H9 (cell line): ENCODE measurements at regions not wholly inside any gene's neighbourhood (a gene's known extent, or its start where the extent isn't known, plus 50 kb on each side); places are given as distances from the start of the nearest gene placed in this dataset.

Source experiments
- DNase-seq: peaks from one replicate; pipeline ENCODE4 v3.0.0-alpha.2; 2017
- H2AFZ ChIP-seq: one replicate; pipeline ENCODE4 v1.6.1; 2013; ENCODE audit warnings: mild to moderate bottlenecking, low read length, control low read depth, moderate library complexity
- H2AK5ac ChIP-seq: 2 replicates; pipeline ENCODE4 v1.6.1; 2013; ENCODE audit warnings: low read length, control low read depth, mixed read lengths; ENCODE audit not compliant: insufficient read length
- H2BK120ac ChIP-seq: one replicate; pipeline ENCODE4 v1.6.1; 2013; ENCODE audit warnings: low read depth, mild to moderate bottlenecking, low read length, control low read depth, inconsistent platforms; ENCODE audit not compliant: poor library complexity, severe bottlenecking
- H2BK12ac ChIP-seq: 2 replicates; pipeline ENCODE4 v1.6.1; 2013; ENCODE audit warnings: low read length, control low read depth, mixed read lengths, low read depth; ENCODE audit not compliant: insufficient read length
- H2BK15ac ChIP-seq: 2 replicates; pipeline ENCODE4 v1.6.1; 2013; ENCODE audit warnings: low read depth, low read length, control low read depth
- H2BK20ac ChIP-seq: one replicate; pipeline ENCODE4 v1.6.1; 2013; ENCODE audit warnings: low read depth, mild to moderate bottlenecking, low read length, control low read depth, inconsistent platforms; ENCODE audit not compliant: poor library complexity, severe bottlenecking
- H2BK5ac ChIP-seq: 2 replicates; pipeline ENCODE4 v1.6.1; 2013; ENCODE audit warnings: low read length, control low read depth, mixed read lengths; ENCODE audit not compliant: insufficient read length
- H3K14ac ChIP-seq: 2 replicates; pipeline ENCODE4 v1.6.1; 2013; ENCODE audit warnings: low read length, control low read depth; ENCODE audit not compliant: insufficient read depth
- H3K18ac ChIP-seq: 2 replicates; pipeline ENCODE4 v1.6.1; 2013; ENCODE audit warnings: low read depth, mild to moderate bottlenecking, mixed read lengths, low read length, control low read depth; ENCODE audit not compliant: insufficient read length
- H3K23ac ChIP-seq: 2 replicates; pipeline ENCODE4 v1.6.1; 2013; ENCODE audit warnings: low read length, control low read depth, mixed read lengths, low read depth; ENCODE audit not compliant: insufficient read length
- H3K23me2 ChIP-seq: 2 replicates; pipeline ENCODE4 v1.6.1; 2013; ENCODE audit warnings: low read depth, mild to moderate bottlenecking, mixed read lengths, low read length, control low read depth; ENCODE audit not compliant: insufficient read length, poor library complexity, severe bottlenecking
- H3K27ac ChIP-seq: 2 replicates; pipeline ENCODE4 v1.5.1; 2013; ENCODE audit warnings: low read length, control low read depth, mixed read lengths, low read depth; ENCODE audit not compliant: insufficient read length
- H3K27me3 ChIP-seq: 2 replicates; pipeline ENCODE4 v1.6.1; 2013; ENCODE audit warnings: low read length, control low read depth, inconsistent platforms; ENCODE audit not compliant: insufficient read depth
- H3K4ac ChIP-seq: 2 replicates; pipeline ENCODE4 v1.6.1; 2013; ENCODE audit warnings: low read depth, mild to moderate bottlenecking, control low read depth, inconsistent platforms, low read length, moderate library complexity
- H3K4me1 ChIP-seq: 2 replicates; pipeline ENCODE4 v1.6.1; 2013; ENCODE audit warnings: low read length, control low read depth, inconsistent platforms; ENCODE audit not compliant: insufficient read depth
- H3K4me2 ChIP-seq: 2 replicates; pipeline ENCODE4 v1.6.1; 2013; ENCODE audit warnings: low read length, control low read depth, mixed read lengths; ENCODE audit not compliant: insufficient read length, insufficient read depth
- H3K56ac ChIP-seq: 2 replicates; pipeline ENCODE4 v1.6.1; 2013; ENCODE audit warnings: low read depth, mild to moderate bottlenecking, mixed read lengths, low read length, control low read depth; ENCODE audit not compliant: insufficient read length
- H3K79me1 ChIP-seq: 2 replicates; pipeline ENCODE4 v1.6.1; 2013; ENCODE audit warnings: low read depth, mild to moderate bottlenecking, moderate library complexity, low read length, control low read depth, inconsistent platforms; ENCODE audit not compliant: insufficient read depth, poor library complexity, severe bottlenecking
- H3K79me2 ChIP-seq: 2 replicates; pipeline ENCODE4 v1.6.1; 2013; ENCODE audit warnings: low read length, control low read depth, inconsistent platforms; ENCODE audit not compliant: insufficient read depth
- H3K9ac ChIP-seq: 2 replicates; pipeline ENCODE4 v1.6.1; 2013; ENCODE audit warnings: low read length, control low read depth, mixed read lengths; ENCODE audit not compliant: insufficient read length; ENCODE audit errors: extremely low read depth
- H3K9me3 ChIP-seq: one replicate; pipeline ENCODE4 v1.6.1; 2013; ENCODE audit warnings: low read depth, low read length, inconsistent platforms; ENCODE audit not compliant: control insufficient read depth
- H3T11ph ChIP-seq: one replicate; pipeline ENCODE4 v1.6.1; 2013; ENCODE audit warnings: mild to moderate bottlenecking, low read length, control low read depth, inconsistent platforms
- H4K20me1 ChIP-seq: one replicate; pipeline ENCODE4 v1.6.1; 2013; ENCODE audit not compliant: control insufficient read depth, insufficient read length, insufficient read depth
- H4K5ac ChIP-seq: 2 replicates; pipeline ENCODE4 v1.6.1; 2013; ENCODE audit warnings: low read depth, mild to moderate bottlenecking, mixed read lengths, low read length, control low read depth; ENCODE audit not compliant: insufficient read length
- H4K8ac ChIP-seq: replicated peaks from 2 replicates; pipeline ENCODE4 v1.6.1; 2013; ENCODE audit warnings: low read length, control low read depth, mixed read lengths, low read depth; ENCODE audit not compliant: insufficient read length
- H4K91ac ChIP-seq: 2 replicates; pipeline ENCODE4 v1.6.1; 2013; ENCODE audit warnings: low read depth, mild to moderate bottlenecking, moderate library complexity, mixed read lengths, low read length, control low read depth; ENCODE audit not compliant: insufficient read length
- H3K27ac Mint-ChIP-seq, 3 experiments: 2 replicates in 2 of 3; 3 replicates in 1 of 3; pipeline ENCODE4 v1.8.0; 2020 to 2021; ENCODE audit warnings: mixed read lengths in 3 of 3, mild to moderate bottlenecking in 1 of 3, moderate library complexity in 1 of 3
- H3K27me3 Mint-ChIP-seq: 2 replicates; pipeline ENCODE4 v1.8.0; 2021; ENCODE audit warnings: low read depth, mild to moderate bottlenecking, moderate library complexity, mixed read lengths
- H3K36me3 Mint-ChIP-seq, 3 experiments: 2 replicates in 2 of 3; 3 replicates in 1 of 3; pipeline ENCODE4 v1.8.0; 2020 to 2021; ENCODE audit warnings: low read depth in 3 of 3, mixed read lengths in 3 of 3; ENCODE audit not compliant: insufficient read depth in 1 of 3
- H3K4me1 Mint-ChIP-seq, 2 experiments: 2 replicates each; pipeline ENCODE4 v1.8.0; 2020; ENCODE audit warnings: mixed read lengths in 2 of 2
- H3K4me3 Mint-ChIP-seq, 2 experiments: 2 replicates in 1 of 2; 3 replicates in 1 of 2; pipeline ENCODE4 v1.8.0; 2020 to 2021; ENCODE audit warnings: mild to moderate bottlenecking in 2 of 2, mixed read lengths in 2 of 2, moderate library complexity in 1 of 2
- H3K9me3 Mint-ChIP-seq, 2 experiments: 2 replicates in 1 of 2; 3 replicates in 1 of 2; pipeline ENCODE4 v1.8.0; 2020; ENCODE audit warnings: mild to moderate bottlenecking in 2 of 2, mixed read lengths in 2 of 2, moderate library complexity in 1 of 2
- WGBS: extraction: QIAGEN DNeasy Blood & Tissue Kit; methylation state at CpG from one replicate; pipeline ENCODE4 v1.1.7; 2013; ENCODE audit warnings: missing lambda C conversion rate, low lambda C conversion rate, mixed read lengths; ENCODE audit not compliant: insufficient read length; ENCODE audit errors: extremely low coverage; 5-methylcytosine and 5-hydroxymethylcytosine counted together
- TF ChIP-seq, protein P1 (sequence below): fragments of 200-600 bp; sonication (generic); conservative IDR thresholded peaks from 3 replicates; pipeline ENCODE4 v1.8.0; 2021; ENCODE audit warnings: antibody characterized with exemption, mild to moderate bottlenecking

GRCh38 chr2:22879009-22879863 lies 505.7 kb upstream of the KLHL29 start:
- Histone ChIP-seq H2BK15ac (no peak overlapping the region), H4K5ac (no peak overlapping the region), H3T11ph (no peak overlapping the region), H2BK20ac (no peak overlapping the region), H3K18ac (no peak overlapping the region), H4K91ac (no peak overlapping the region), H3K9me3 (no peaks in the 10 kb centered on the region), H3K4ac (no peak overlapping the region), H2AK5ac (no peak overlapping the region), H3K23me2 (no peaks in the 10 kb centered on the region), H3K79me1 (no peaks in the 10 kb centered on the region), H3K14ac (no peak overlapping the region), H2BK5ac (no peak overlapping the region), H4K8ac (no peak overlapping the region), H2BK12ac (no peak overlapping the region), H3K4me1 (0 out of 2 replicates have a peak, but pooled peaks cover 2% of the 10 kb centered on the region), H3K4me2 (no peak overlapping the region), H3K27me3 (no peaks in the 10 kb centered on the region), H3K79me2 (no peaks in the 10 kb centered on the region), H2BK120ac (no peak overlapping the region), H3K56ac (no peak overlapping the region), H3K9ac (no peak overlapping the region), H3K23ac (no peak overlapping the region), H2AFZ (no peak overlapping the region), H3K27ac (no peak overlapping the region), H4K20me1 (no peaks in the 10 kb centered on the region)
- H3K9me3 Mint-ChIP-seq = peaks cover 12 to 16% of the 10 kb centered on the region in 2 experiments
- no peak overlapping the region for H3K4me3 Mint-ChIP-seq
- peaks cover 19 to 32% of the 10 kb centered on the region in 2 experiments for H3K4me1 Mint-ChIP-seq
- WGBS = no CpG with 5 or more reads among the region's 13 CpGs
- TF ChIP-seq, protein P1, sequence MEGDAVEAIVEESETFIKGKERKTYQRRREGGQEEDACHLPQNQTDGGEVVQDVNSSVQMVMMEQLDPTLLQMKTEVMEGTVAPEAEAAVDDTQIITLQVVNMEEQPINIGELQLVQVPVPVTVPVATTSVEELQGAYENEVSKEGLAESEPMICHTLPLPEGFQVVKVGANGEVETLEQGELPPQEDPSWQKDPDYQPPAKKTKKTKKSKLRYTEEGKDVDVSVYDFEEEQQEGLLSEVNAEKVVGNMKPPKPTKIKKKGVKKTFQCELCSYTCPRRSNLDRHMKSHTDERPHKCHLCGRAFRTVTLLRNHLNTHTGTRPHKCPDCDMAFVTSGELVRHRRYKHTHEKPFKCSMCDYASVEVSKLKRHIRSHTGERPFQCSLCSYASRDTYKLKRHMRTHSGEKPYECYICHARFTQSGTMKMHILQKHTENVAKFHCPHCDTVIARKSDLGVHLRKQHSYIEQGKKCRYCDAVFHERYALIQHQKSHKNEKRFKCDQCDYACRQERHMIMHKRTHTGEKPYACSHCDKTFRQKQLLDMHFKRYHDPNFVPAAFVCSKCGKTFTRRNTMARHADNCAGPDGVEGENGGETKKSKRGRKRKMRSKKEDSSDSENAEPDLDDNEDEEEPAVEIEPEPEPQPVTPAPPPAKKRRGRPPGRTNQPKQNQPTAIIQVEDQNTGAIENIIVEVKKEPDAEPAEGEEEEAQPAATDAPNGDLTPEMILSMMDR = no peak
- peaks cover 2 to 21% (median 14%) of the 10 kb centered on the region in 3 experiments; a peak in 6 of 7 replicates for H3K36me3 Mint-ChIP-seq
- no peak for DNase-seq
- H3K27me3 Mint-ChIP-seq = no peaks in the 10 kb centered on the region; the same call in 1 of the 2 replicates
- H3K27ac Mint-ChIP-seq = no peak overlapping the region
